ENCODE measurements at regions not wholly inside any gene's neighbourhood (a gene's known extent, or its start where the extent isn't known, plus 50 kb on each side); places are given as distances from the start of the nearest gene placed in this dataset.

GRCh38 chr4:36891971-36892370, 352.6 kb upstream of the NWD2 start:
- H3K9me3 ChIP-seq: no peaks in the 10 kb centered on the region
- H3K4me1 ChIP-seq: no peaks in the 10 kb centered on the region
- DNase-seq (no peak), ATAC-seq (no peak)
- H3K27me3 ChIP-seq: no peaks in the 10 kb centered on the region
- intact Hi-C loops (cut with DNase I; ENCODE audit: low total_unique reads) (no loop called here), in situ Hi-C loops (cut with MboI; ENCODE audit: low sequenced_read_pairs in 4 of 4) (no loop called here)
- H3K27ac ChIP-seq: no peak overlapping the region
- no peak overlapping the region for H3K4me3 ChIP-seq
- H3K36me3 ChIP-seq: no peaks in the 10 kb centered on the region
- TF ChIP-seq CTCF (IDR thresholded peaks at IDR 0.05 in 4 of 5, conservative IDR thresholded peaks at IDR 0.05 in 1 of 5) (no peak), POLR2A (IDR thresholded peaks at IDR 0.05) (no peak)

DNA sequence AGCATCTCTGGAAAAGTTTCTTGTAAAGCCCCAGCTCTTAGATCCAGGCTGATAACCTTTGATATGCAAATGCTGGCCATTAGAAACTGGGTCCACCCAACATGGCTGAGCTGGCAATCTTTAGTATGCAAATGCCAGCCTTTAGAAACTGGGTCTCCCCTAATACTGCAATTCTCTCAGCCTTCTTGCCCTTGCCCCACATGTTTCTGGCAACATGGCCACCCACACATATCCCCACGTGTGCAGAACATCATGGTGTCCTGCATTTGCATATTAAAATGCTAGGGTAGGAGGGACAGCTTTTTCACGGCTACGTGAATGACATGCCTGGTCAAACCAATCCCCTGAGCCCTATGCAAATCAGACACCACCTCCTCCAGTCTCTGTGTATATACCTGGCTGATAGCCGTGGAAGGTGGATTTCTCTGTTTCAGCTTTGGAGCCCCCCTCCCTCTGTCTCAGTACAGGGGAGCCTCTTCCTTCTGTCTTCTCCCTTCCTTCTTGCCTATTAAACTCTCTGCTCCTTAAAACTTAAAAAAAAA, 344.0 kb upstream of the NWD2 start:
- ATAC-seq (no peak), DNase-seq (no peak)
- H3K36me3 ChIP-seq: no peaks in the 10 kb centered on the region
- H3K4me3 ChIP-seq: no peak overlapping the region
- H3K9me3 ChIP-seq: no peaks in the 10 kb centered on the region
- no peak for TF ChIP-seq POLR2A (IDR thresholded peaks at IDR 0.05)
- TF ChIP-seq CTCF (IDR thresholded peaks at IDR 0.05 in 4 of 5, conservative IDR thresholded peaks at IDR 0.05 in 1 of 5): no peak
- H3K4me1 ChIP-seq: no peaks in the 10 kb centered on the region
- in situ Hi-C loops (cut with MboI; ENCODE audit: low sequenced_read_pairs in 4 of 4) (loop anchor here in 1 of 4 donors (25.0 kb wide), 1 partner anchor 112 kb away; no protein-coding TSS in a partner anchor), intact Hi-C loops (cut with DNase I; ENCODE audit: low total_unique reads) (no loop called here)
- no peak overlapping the region for H3K27ac ChIP-seq
- no peaks in the 10 kb centered on the region for H3K27me3 ChIP-seq

DNA sequence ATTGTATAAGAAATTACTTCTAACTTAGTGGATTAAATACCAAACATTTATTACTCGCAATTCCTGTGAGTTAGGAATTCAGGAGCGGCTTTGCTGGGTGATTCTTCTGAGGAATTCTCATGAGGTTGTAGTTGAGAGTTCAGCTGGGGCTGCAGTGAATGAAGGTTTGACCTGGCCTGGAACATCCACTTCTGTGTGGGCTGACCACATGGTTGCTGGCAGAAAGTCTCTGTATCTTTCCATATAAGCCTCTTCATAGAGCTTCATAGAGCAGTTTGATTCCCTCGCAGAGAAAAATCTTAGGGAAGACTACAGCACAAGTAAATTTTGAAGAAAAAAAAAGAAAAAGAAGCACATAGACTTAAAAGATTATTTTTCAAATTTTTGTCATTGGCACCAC, 339.7 kb upstream of the NWD2 start:
- in situ Hi-C loops (cut with MboI; ENCODE audit: low sequenced_read_pairs in 4 of 4) (loop anchor here in 1 of 4 donors (25.0 kb wide), 1 partner anchor 107 kb away; no protein-coding TSS in a partner anchor), intact Hi-C loops (cut with DNase I; ENCODE audit: low total_unique reads) (no loop called here)
- no peaks in the 10 kb centered on the region for H3K36me3 ChIP-seq
- no peak for ATAC-seq
- no peak for DNase-seq
- no peaks in the 10 kb centered on the region for H3K27me3 ChIP-seq
- H3K4me3 ChIP-seq: no peak overlapping the region
- TF ChIP-seq CTCF (IDR thresholded peaks at IDR 0.05 in 4 of 5, conservative IDR thresholded peaks at IDR 0.05 in 1 of 5): no peak
- no peak for TF ChIP-seq POLR2A (IDR thresholded peaks at IDR 0.05)
- no peaks in the 10 kb centered on the region for H3K9me3 ChIP-seq
- H3K4me1 ChIP-seq: no peaks in the 10 kb centered on the region
- H3K27ac ChIP-seq: no peak overlapping the region

GRCh38 chr4:36914106-36914505, 330.4 kb upstream of the NWD2 start:
- Histone ChIP-seq H3K4me1 (no peaks in the 10 kb centered on the region), H3K4me3 (no peak overlapping the region), H3K27ac (no peak overlapping the region), H3K36me3 (no peaks in the 10 kb centered on the region), H3K27me3 (no peaks in the 10 kb centered on the region), H3K9me3 (no peaks in the 10 kb centered on the region)
- intact Hi-C loops (cut with DNase I; ENCODE audit: low total_unique reads) (no loop called here), in situ Hi-C loops (cut with MboI; ENCODE audit: low sequenced_read_pairs in 4 of 4) (loop anchor here in 1 of 4 donors (25.0 kb wide), 1 partner anchor 98 kb away; no protein-coding TSS in a partner anchor)
- TF ChIP-seq CTCF (IDR thresholded peaks at IDR 0.05 in 4 of 5, conservative IDR thresholded peaks at IDR 0.05 in 1 of 5): no peak
- no peak for TF ChIP-seq POLR2A (IDR thresholded peaks at IDR 0.05)
- DNase-seq (no peak), ATAC-seq (no peak)

- Histone ChIP-seq H3K27ac (no peak overlapping the region), H3K4me1 (no peaks in the 10 kb centered on the region), H3K36me3 (no peaks in the 10 kb centered on the region), H3K9me3 (no peaks in the 10 kb centered on the region), H3K4me3 (no peak overlapping the region), H3K27me3 (no peaks in the 10 kb centered on the region)
- in situ Hi-C loops (cut with MboI; ENCODE audit: low sequenced_read_pairs in 4 of 4) (loop anchor here in 1 of 4 donors (25.0 kb wide), 1 partner anchor 97 kb away; no protein-coding TSS in a partner anchor), intact Hi-C loops (cut with DNase I; ENCODE audit: low total_unique reads) (no loop called here)
- DNase-seq (no peak), ATAC-seq (no peak)
- no peak for TF ChIP-seq POLR2A (IDR thresholded peaks at IDR 0.05)
- TF ChIP-seq CTCF (IDR thresholded peaks at IDR 0.05 in 4 of 5, conservative IDR thresholded peaks at IDR 0.05 in 1 of 5): no peak
Measured at GRCh38 chr4:36915717-36916116, 328.8 kb upstream of the NWD2 start.

All from gastrocnemius medialis (tissue), 4 donors.